ENCODE measurements at regions not wholly inside any gene's neighbourhood (a gene's known extent, or its start where the extent isn't known, plus 50 kb on each side); places are given as distances from the start of the nearest gene placed in this dataset.
"Not testable (repeated sequence)": the region's sequence is repeated elsewhere in the genome, so short reads cannot be mapped to it uniquely, and the experiment has no call there.

DNA sequence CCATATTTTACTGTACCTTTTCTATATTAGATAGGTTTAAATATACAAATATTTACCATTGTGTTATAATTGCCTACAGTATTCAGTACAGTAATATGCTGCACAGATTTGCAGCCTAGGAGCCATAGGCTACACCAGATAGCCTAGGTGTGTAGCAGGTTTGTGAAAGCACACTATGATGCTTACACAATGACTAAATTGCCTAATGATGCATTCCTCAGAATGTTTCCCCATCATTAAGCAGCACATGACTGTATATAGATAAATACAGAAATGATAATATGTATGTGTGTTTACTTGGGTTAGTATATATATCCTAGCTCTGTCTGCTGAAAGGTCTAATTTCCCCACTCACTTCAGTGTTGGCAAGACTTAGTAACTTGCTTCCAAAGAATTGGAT, 65.8 kb downstream of the MYL3 start:
- ATAC-seq (no peak; the same call in 1 of the 2 replicates), DNase-seq (peak; percentile 18)
- POLR2A ChIA-PET (ENCODE audit: unreplicated experiment) = no interaction called here
- no TSS peak for BruUV-seq (replicated peaks)
- Histone ChIP-seq H3K36me3 (ENCODE audit: low read depth, low read length) (no peaks in the 10 kb centered on the region), H4K20me1 (ENCODE audit: low read length) (no peaks in the 10 kb centered on the region), H3K27me3 (ENCODE audit: low read length) (peaks cover 28% of the 10 kb centered on the region), H3K27ac (ENCODE audit: low read length) (no peak overlapping the region), H3K4me2 (ENCODE audit: low read length) (no peak overlapping the region), H3K4me3 (ENCODE audit: low read length) (no peak overlapping the region), H3K9me2 (replicated peaks; ENCODE audit: low read length) (no peaks in the 10 kb centered on the region), H2AFZ (ENCODE audit: low read length) (no peak overlapping the region), H3K9ac (ENCODE audit: low read length) (no peak overlapping the region), H3K4me1 (ENCODE audit: insufficient read depth, low read length) (no peaks in the 10 kb centered on the region), H3K79me2 (ENCODE audit: low read length) (no peaks in the 10 kb centered on the region), H3F3A (ENCODE audit: low read length, unreplicated experiment) (no peaks in the 10 kb centered on the region), H3K9me3 (ENCODE audit: low read length) (no peaks in the 10 kb centered on the region)
- no peak for TF ChIP-seq CTCF (conservative IDR thresholded peaks at IDR 0.05; ENCODE audit: low read depth, low read length)
- no peak for TF ChIP-seq EZH2phosphoT487 (IDR thresholded peaks at IDR 0.05; ENCODE audit: borderline replicate concordance, low read length)
- no peak for TF ChIP-seq EZH2 (IDR thresholded peaks at IDR 0.05; ENCODE audit: low read length, unreplicated experiment)
- CTCF ChIA-PET = no interaction called here
- intact Hi-C loops (cut with micrococcal nuclease) = no loop called here

DNA sequence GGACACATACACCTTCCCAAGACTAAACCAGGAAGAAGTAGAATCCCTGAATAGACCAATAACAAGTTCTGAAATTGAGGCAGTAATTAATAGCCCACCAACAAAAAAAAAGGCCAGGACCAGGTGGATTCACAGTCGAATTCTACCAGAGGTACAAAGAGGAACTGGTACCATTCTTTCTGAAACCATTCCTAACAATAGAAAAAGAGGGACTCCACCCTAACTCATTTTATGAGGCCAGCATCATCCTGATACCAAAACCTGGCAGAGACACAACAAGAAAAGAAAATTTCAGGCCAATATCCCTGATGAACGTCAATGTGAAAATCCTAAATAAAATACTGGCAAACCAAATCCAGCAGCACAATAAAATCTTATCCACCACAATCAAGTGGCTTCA, 69.9 kb downstream of the MYL3 start:
- DNase-seq; H3K9me3 ChIP-seq (ENCODE audit: low read length); H3K4me1 ChIP-seq (ENCODE audit: insufficient read depth, low read length); BruUV-seq (replicated peaks); H3K36me3 ChIP-seq (ENCODE audit: low read depth, low read length); H4K20me1 ChIP-seq (ENCODE audit: low read length); CTCF ChIA-PET; H3K9me2 ChIP-seq (replicated peaks; ENCODE audit: low read length); H3K27ac ChIP-seq (ENCODE audit: low read length); POLR2A ChIA-PET (ENCODE audit: unreplicated experiment); H3K79me2 ChIP-seq (ENCODE audit: low read length); H3K4me3 ChIP-seq (ENCODE audit: low read length); ATAC-seq; intact Hi-C loops (cut with micrococcal nuclease); H3F3A ChIP-seq (ENCODE audit: low read length, unreplicated experiment); H2AFZ ChIP-seq (ENCODE audit: low read length); H3K9ac ChIP-seq (ENCODE audit: low read length); H3K4me2 ChIP-seq (ENCODE audit: low read length): not testable (repeated sequence)
- peaks cover 25% of the 10 kb centered on the region for H3K27me3 ChIP-seq (ENCODE audit: low read length)

DNA sequence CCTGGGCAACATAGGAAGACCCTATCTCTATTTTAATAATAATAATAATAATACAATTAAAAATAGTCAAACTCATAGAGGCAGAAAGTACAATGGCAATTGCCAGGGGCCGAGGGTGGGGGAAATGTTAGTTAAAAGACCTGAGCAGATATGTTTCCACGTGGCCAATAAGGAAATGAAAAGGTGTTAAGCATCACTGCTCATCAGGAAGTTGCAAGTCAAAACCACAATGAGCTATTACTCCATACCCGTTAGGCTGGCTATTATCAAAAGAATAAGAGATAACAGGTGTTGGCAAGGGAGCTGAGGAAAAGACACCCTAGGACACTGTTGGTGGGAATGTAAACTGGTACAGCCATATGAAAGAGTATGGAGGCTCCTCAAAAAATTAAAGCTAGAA, 60.4 kb upstream of the PRSS50 start:
- Histone ChIP-seq H3K27me3 (ENCODE audit: low read length) (peaks cover 14% of the 10 kb centered on the region; the same call in 1 of the 2 replicates), H3K79me2 (ENCODE audit: low read length) (no peaks in the 10 kb centered on the region), H3K4me3 (ENCODE audit: low read length) (no peak overlapping the region), H2AFZ (ENCODE audit: low read length) (no peak overlapping the region), H3F3A (ENCODE audit: low read length, unreplicated experiment) (no peaks in the 10 kb centered on the region), H3K27ac (ENCODE audit: low read length) (no peak overlapping the region), H4K20me1 (ENCODE audit: low read length) (no peaks in the 10 kb centered on the region), H3K4me1 (ENCODE audit: insufficient read depth, low read length) (no peaks in the 10 kb centered on the region), H3K4me2 (ENCODE audit: low read length) (no peak overlapping the region), H3K9ac (ENCODE audit: low read length) (no peak overlapping the region), H3K36me3 (ENCODE audit: low read depth, low read length) (no peaks in the 10 kb centered on the region), H3K9me2 (replicated peaks; ENCODE audit: low read length) (no peaks in the 10 kb centered on the region), H3K9me3 (ENCODE audit: low read length) (peaks cover 7% of the 10 kb centered on the region; the same call in 1 of the 2 replicates)
- TF ChIP-seq EZH2phosphoT487 (IDR thresholded peaks at IDR 0.05; ENCODE audit: borderline replicate concordance, low read length) (no peak), EZH2 (IDR thresholded peaks at IDR 0.05; ENCODE audit: low read length, unreplicated experiment) (no peak), CTCF (conservative IDR thresholded peaks at IDR 0.05; ENCODE audit: low read depth, low read length) (no peak)
- intact Hi-C loops (cut with micrococcal nuclease) = no loop called here
- POLR2A ChIA-PET (ENCODE audit: unreplicated experiment) = no interaction called here
- DNase-seq = no peak
- ATAC-seq = no peak
- CTCF ChIA-PET = no interaction called here
- no TSS peak for BruUV-seq (replicated peaks)

GRCh38 chr3:46772498-46772897, 54.8 kb upstream of the PRSS50 start:
- H3F3A ChIP-seq (ENCODE audit: low read length, unreplicated experiment); H3K79me2 ChIP-seq (ENCODE audit: low read length); H2AFZ ChIP-seq (ENCODE audit: low read length); H4K20me1 ChIP-seq (ENCODE audit: low read length); POLR2A ChIA-PET (ENCODE audit: unreplicated experiment); H3K27me3 ChIP-seq (ENCODE audit: low read length); ATAC-seq; H3K4me2 ChIP-seq (ENCODE audit: low read length); intact Hi-C loops (cut with micrococcal nuclease); DNase-seq; H3K9ac ChIP-seq (ENCODE audit: low read length); H3K4me3 ChIP-seq (ENCODE audit: low read length); BruUV-seq (replicated peaks); H3K4me1 ChIP-seq (ENCODE audit: insufficient read depth, low read length); H3K36me3 ChIP-seq (ENCODE audit: low read depth, low read length); H3K27ac ChIP-seq (ENCODE audit: low read length); H3K9me2 ChIP-seq (replicated peaks; ENCODE audit: low read length); CTCF ChIA-PET: not testable (repeated sequence)
- H3K9me3 ChIP-seq (ENCODE audit: low read length) = peaks cover 14% of the 10 kb centered on the region

All from PC-3 (cell line).